SK-N-SH (cell line): ENCODE measurements at regions not wholly inside any gene's neighbourhood (a gene's known extent, or its start where the extent isn't known, plus 50 kb on each side); places are given as distances from the start of the nearest gene placed in this dataset.

Experiments
- FOXM1 ChIP-seq: IDR thresholded peaks from 2 replicates; pipeline ENCODE4 v1.4.0; 2012; ENCODE audit warnings: low read depth, mild to moderate bottlenecking
- MAX ChIP-seq: IDR thresholded peaks from 2 replicates; pipeline ENCODE4 v1.4.0; 2012; ENCODE audit warnings: low read depth
- POLR2AphosphoS5 ChIP-seq: IDR thresholded peaks from 2 replicates; pipeline ENCODE4 v1.6.1; 2012; ENCODE audit warnings: low read depth, low read length
- RCOR1 ChIP-seq: fragments of 150-350 bp; IDR thresholded peaks from 2 replicates; pipeline ENCODE4 v1.6.1; 2017; ENCODE audit warnings: antibody characterized with exemption, low read length
- TAF1 ChIP-seq: IDR thresholded peaks from 2 replicates; pipeline ENCODE4 v1.6.1; 2012; ENCODE audit warnings: low read depth, mild to moderate bottlenecking, low read length, moderate library complexity, borderline replicate concordance
- TCF12 ChIP-seq: IDR thresholded peaks from 2 replicates; pipeline ENCODE4 v1.4.0; 2012
- YY1 ChIP-seq: IDR thresholded peaks from 2 replicates; pipeline ENCODE4 v1.4.0; 2012; ENCODE audit warnings: low read depth, mild to moderate bottlenecking
- TF ChIP-seq, protein P1 (sequence below): fragments of 200-600 bp; sonication (generic); IDR thresholded peaks from 2 replicates; pipeline ENCODE4 v1.6.1; 2017; ENCODE audit warnings: antibody characterized with exemption, mild to moderate bottlenecking, moderate library complexity
- TF ChIP-seq, protein P2 (sequence below): fragments of 150-350 bp; IDR thresholded peaks from 2 replicates; pipeline ENCODE4 v1.6.1; 2017; ENCODE audit warnings: antibody characterized with exemption, low read length, low read depth, borderline replicate concordance
- TF ChIP-seq, protein P3 (sequence below): IDR thresholded peaks from 2 replicates; pipeline ENCODE4 v1.6.1; 2012; ENCODE audit warnings: mild to moderate bottlenecking, low read depth, low read length, moderate library complexity

DNA sequence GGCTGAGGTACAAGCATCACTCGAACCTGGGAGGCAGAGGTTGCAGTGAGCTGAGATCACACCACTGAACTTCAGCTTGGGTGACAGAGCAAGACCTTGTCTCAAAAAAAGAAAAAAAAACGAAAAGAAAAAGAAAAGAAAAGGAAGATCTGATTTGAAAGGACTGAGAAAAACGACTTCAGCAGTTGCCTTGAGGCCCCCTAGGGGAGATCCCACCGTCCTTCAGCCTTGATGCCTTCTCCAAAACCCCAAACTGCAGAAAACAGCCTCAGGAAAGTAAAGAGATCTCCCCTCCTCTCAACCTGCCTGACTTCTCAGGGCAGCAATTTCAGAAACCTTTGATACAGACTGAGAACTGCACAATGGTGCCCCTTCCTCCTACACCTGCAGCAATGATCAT, 50.9 kb upstream of the BCAR3 start:
- TF ChIP-seq, protein P1, sequence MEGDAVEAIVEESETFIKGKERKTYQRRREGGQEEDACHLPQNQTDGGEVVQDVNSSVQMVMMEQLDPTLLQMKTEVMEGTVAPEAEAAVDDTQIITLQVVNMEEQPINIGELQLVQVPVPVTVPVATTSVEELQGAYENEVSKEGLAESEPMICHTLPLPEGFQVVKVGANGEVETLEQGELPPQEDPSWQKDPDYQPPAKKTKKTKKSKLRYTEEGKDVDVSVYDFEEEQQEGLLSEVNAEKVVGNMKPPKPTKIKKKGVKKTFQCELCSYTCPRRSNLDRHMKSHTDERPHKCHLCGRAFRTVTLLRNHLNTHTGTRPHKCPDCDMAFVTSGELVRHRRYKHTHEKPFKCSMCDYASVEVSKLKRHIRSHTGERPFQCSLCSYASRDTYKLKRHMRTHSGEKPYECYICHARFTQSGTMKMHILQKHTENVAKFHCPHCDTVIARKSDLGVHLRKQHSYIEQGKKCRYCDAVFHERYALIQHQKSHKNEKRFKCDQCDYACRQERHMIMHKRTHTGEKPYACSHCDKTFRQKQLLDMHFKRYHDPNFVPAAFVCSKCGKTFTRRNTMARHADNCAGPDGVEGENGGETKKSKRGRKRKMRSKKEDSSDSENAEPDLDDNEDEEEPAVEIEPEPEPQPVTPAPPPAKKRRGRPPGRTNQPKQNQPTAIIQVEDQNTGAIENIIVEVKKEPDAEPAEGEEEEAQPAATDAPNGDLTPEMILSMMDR: peak; percentile 40
- TF ChIP-seq YY1: no peak
- TF ChIP-seq, protein P2, sequence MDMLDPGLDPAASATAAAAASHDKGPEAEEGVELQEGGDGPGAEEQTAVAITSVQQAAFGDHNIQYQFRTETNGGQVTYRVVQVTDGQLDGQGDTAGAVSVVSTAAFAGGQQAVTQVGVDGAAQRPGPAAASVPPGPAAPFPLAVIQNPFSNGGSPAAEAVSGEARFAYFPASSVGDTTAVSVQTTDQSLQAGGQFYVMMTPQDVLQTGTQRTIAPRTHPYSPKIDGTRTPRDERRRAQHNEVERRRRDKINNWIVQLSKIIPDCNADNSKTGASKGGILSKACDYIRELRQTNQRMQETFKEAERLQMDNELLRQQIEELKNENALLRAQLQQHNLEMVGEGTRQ: no peak
- no peak for TF ChIP-seq TCF12
- TF ChIP-seq TAF1: no peak
- no peak for TF ChIP-seq POLR2AphosphoS5
- TF ChIP-seq, protein P3, sequence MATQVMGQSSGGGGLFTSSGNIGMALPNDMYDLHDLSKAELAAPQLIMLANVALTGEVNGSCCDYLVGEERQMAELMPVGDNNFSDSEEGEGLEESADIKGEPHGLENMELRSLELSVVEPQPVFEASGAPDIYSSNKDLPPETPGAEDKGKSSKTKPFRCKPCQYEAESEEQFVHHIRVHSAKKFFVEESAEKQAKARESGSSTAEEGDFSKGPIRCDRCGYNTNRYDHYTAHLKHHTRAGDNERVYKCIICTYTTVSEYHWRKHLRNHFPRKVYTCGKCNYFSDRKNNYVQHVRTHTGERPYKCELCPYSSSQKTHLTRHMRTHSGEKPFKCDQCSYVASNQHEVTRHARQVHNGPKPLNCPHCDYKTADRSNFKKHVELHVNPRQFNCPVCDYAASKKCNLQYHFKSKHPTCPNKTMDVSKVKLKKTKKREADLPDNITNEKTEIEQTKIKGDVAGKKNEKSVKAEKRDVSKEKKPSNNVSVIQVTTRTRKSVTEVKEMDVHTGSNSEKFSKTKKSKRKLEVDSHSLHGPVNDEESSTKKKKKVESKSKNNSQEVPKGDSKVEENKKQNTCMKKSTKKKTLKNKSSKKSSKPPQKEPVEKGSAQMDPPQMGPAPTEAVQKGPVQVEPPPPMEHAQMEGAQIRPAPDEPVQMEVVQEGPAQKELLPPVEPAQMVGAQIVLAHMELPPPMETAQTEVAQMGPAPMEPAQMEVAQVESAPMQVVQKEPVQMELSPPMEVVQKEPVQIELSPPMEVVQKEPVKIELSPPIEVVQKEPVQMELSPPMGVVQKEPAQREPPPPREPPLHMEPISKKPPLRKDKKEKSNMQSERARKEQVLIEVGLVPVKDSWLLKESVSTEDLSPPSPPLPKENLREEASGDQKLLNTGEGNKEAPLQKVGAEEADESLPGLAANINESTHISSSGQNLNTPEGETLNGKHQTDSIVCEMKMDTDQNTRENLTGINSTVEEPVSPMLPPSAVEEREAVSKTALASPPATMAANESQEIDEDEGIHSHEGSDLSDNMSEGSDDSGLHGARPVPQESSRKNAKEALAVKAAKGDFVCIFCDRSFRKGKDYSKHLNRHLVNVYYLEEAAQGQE: no peak
- TF ChIP-seq RCOR1: no peak
- no peak for TF ChIP-seq FOXM1
- no peak for TF ChIP-seq MAX
